Stomach smooth muscle (tissue), 2 donors: ENCODE measurements at regions not wholly inside any gene's neighbourhood (a gene's known extent, or its start where the extent isn't known, plus 50 kb on each side); places are given as distances from the start of the nearest gene placed in this dataset.

Experiments used
- H3K27ac ChIP-seq: one replicate; pipeline ENCODE4 v1.7.0; 2013; ENCODE audit warnings: mild to moderate bottlenecking, low read length, inconsistent platforms
- H3K27me3 ChIP-seq, 2 donors: one replicate each; pipeline ENCODE4 v1.7.0; 2013; ENCODE audit warnings: low read length in 2 of 2; ENCODE audit not compliant: insufficient read depth in 2 of 2, control insufficient read depth in 1 of 2
- H3K36me3 ChIP-seq, 2 donors: one replicate each; pipeline ENCODE4 v1.7.0; 2013; ENCODE audit warnings: low read length in 2 of 2; ENCODE audit not compliant: control insufficient read depth in 2 of 2, insufficient read depth in 2 of 2
- H3K4me1 ChIP-seq: one replicate; pipeline ENCODE4 v1.7.0; 2013; ENCODE audit warnings: low read length; ENCODE audit not compliant: control insufficient read depth, insufficient read depth
- H3K4me3 ChIP-seq, 2 donors: one replicate each; pipeline ENCODE4 v1.7.0; 2013; ENCODE audit warnings: low read length in 2 of 2
- H3K9ac ChIP-seq, 2 donors: one replicate each; pipeline ENCODE4 v1.7.0; 2013; ENCODE audit warnings: low read length in 2 of 2, mild to moderate bottlenecking in 1 of 2
- H3K9me3 ChIP-seq, 2 donors: one replicate each; pipeline ENCODE4 v1.7.0; 2013; ENCODE audit warnings: low read length in 2 of 2; ENCODE audit not compliant: control insufficient read depth in 2 of 2
- donor health status: healthy.
- donor health status: Pancreatic carcinoma.

GRCh38 chr10:90302758-90303481, 554.9 kb downstream of the HTR7 start:
- Histone ChIP-seq H3K9ac (no peak overlapping the region), H3K4me1 (no peaks in the 10 kb centered on the region), H3K27me3 (no peaks in the 10 kb centered on the region), H3K4me3 (no peak overlapping the region), H3K27ac (no peak overlapping the region), H3K9me3 (no peaks in the 10 kb centered on the region), H3K36me3 (no peaks in the 10 kb centered on the region)

DNA sequence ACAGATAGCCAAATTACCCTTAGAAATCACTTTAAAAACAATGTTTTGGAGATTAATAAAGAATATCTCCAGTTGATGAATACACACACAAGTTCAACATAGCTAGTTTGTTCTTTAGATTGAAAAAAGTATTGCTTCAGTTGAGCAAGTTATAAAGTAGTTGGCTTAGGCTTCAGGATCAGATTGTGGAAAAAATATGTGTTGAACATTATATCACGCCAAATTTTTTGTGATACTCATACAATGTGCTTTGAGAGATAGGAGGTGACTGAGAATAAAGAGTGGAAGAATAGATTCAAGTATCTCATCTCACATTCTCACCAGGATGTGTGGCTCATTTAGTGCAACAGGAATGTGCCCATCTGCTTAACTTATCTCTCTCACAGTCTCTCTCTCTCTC, 553.3 kb downstream of the HTR7 start:
- no peak overlapping the region for H3K4me3 ChIP-seq
- H3K27ac ChIP-seq, result no peak overlapping the region
- H3K4me1 ChIP-seq, result no peaks in the 10 kb centered on the region
- no peak overlapping the region for H3K9ac ChIP-seq
- no peaks in the 10 kb centered on the region for H3K36me3 ChIP-seq
- H3K27me3 ChIP-seq, result no peaks in the 10 kb centered on the region
- H3K9me3 ChIP-seq, result peaks cover 0 to 3% of the 10 kb centered on the region in 2 donors

- no peak overlapping the region for H3K27ac ChIP-seq
- no peaks in the 10 kb centered on the region for H3K36me3 ChIP-seq
- H3K9me3 ChIP-seq, result peaks cover 0 to 3% of the 10 kb centered on the region in 2 donors
- H3K4me1 ChIP-seq, result no peaks in the 10 kb centered on the region
- H3K4me3 ChIP-seq, result no peak overlapping the region
- no peaks in the 10 kb centered on the region for H3K27me3 ChIP-seq
- no peak overlapping the region for H3K9ac ChIP-seq
Measured at GRCh38 chr10:90306187-90306586, 551.7 kb downstream of the HTR7 start.

DNA sequence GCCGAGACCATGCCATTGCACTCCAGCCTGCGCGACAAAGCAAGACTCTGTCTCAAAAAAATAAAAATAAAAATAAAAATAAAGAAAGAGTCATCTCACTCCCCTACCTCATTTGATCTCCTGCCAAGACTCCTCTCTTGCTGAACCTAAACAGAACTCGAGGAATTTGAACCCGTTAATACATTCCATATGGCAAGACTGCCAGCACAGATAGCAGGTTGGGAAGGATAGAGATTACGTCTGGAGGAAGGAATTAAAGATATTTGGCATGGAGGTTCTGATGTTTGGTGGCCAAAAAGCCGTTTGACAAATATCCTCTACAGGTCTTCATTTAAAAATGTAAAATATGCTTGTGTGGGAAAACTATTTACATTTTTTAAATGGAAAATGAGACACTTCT, 549.6 kb downstream of the HTR7 start:
- H3K4me3 ChIP-seq, result no peak overlapping the region
- no peak overlapping the region for H3K27ac ChIP-seq
- no peaks in the 10 kb centered on the region for H3K27me3 ChIP-seq
- no peaks in the 10 kb centered on the region for H3K36me3 ChIP-seq
- H3K9me3 ChIP-seq, result peaks cover 0 to 3% of the 10 kb centered on the region in 2 donors
- no peaks in the 10 kb centered on the region for H3K4me1 ChIP-seq
- no peak overlapping the region for H3K9ac ChIP-seq

GRCh38 chr10:90313576-90314325, 544.1 kb downstream of the HTR7 start:
- H3K9me3 ChIP-seq, result peaks cover 0 to 3% of the 10 kb centered on the region in 2 donors
- H3K4me3 ChIP-seq, result no peak overlapping the region
- no peaks in the 10 kb centered on the region for H3K27me3 ChIP-seq
- no peaks in the 10 kb centered on the region for H3K4me1 ChIP-seq
- H3K27ac ChIP-seq, result no peak overlapping the region
- no peaks in the 10 kb centered on the region for H3K36me3 ChIP-seq
- H3K9ac ChIP-seq, result no peak overlapping the region

- H3K9ac ChIP-seq, result no peak overlapping the region
- no peaks in the 10 kb centered on the region for H3K4me1 ChIP-seq
- no peak overlapping the region for H3K4me3 ChIP-seq
- H3K9me3 ChIP-seq, result no peaks in the 10 kb centered on the region
- no peak overlapping the region for H3K27ac ChIP-seq
- H3K36me3 ChIP-seq, result no peaks in the 10 kb centered on the region
- H3K27me3 ChIP-seq, result no peaks in the 10 kb centered on the region
Measured at GRCh38 chr10:90314718-90315117, 543.1 kb downstream of the HTR7 start.

DNA sequence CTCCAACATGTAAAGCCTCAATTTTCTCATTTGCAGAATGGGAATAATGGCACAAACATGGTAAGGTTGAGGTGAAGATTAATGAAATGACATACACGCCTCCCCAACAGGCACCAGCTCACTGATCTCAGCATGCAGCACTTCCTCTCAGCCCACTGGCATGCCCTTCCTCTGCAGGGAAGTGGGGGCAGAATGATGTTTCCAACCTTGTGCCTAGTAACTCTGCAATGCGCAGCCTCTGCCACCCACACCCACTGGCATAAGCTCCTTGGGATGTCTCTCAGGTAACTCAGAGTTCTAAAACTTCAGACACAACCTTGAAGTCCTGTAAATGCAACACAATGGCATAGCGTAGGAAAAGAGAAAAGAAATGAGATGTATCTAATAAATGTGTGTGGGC, 540.7 kb downstream of the HTR7 start:
- H3K9me3 ChIP-seq, result no peaks in the 10 kb centered on the region
- H3K27ac ChIP-seq, result no peak overlapping the region
- H3K4me3 ChIP-seq, result no peak overlapping the region
- no peaks in the 10 kb centered on the region for H3K27me3 ChIP-seq
- no peaks in the 10 kb centered on the region for H3K4me1 ChIP-seq
- H3K9ac ChIP-seq, result no peak overlapping the region
- H3K36me3 ChIP-seq, result no peaks in the 10 kb centered on the region

- Histone ChIP-seq H3K4me3 (no peak overlapping the region), H3K27ac (no peak overlapping the region), H3K4me1 (no peaks in the 10 kb centered on the region), H3K27me3 (no peaks in the 10 kb centered on the region), H3K9me3 (no peaks in the 10 kb centered on the region), H3K9ac (no peak overlapping the region), H3K36me3 (no peaks in the 10 kb centered on the region)
Measured at GRCh38 chr10:90318659-90319058, 539.2 kb downstream of the HTR7 start.

DNA sequence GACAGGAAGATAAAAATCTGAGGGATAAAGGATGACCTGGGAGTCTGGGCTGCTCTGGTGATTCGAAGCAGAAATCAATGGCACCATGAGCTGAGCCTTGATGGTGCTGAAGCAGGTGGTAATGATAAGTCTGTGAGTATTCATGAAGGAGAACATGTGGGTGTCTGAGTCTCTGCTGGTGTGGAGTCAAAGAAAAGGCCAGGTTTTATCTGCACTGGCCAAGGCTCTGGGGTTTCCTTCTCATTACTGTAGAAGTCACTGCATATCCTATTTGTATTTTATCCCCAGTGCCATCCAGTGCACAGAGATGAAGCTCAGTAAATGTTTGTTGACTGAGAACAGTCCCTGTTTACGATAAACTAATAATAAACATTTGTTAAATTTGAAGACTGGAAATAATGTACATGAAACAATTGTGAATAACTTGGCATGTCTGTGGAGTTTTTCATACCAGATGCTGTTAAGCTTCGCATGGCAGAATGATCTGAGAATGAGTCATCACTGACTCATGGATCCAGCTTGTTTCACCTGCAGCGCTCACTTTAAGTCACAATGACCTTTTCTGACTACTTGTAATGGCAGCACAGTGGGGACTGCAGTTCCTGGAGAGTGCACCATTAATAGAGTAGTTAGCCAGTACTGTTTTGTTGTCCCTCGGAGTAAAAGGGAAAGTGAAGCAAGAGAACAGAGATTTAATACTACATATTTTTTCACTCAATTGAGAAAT, 538.5 kb downstream of the HTR7 start:
- Histone ChIP-seq H3K9me3 (no peaks in the 10 kb centered on the region), H3K9ac (no peak overlapping the region), H3K27ac (no peak overlapping the region), H3K27me3 (no peaks in the 10 kb centered on the region), H3K4me3 (no peak overlapping the region), H3K36me3 (no peaks in the 10 kb centered on the region), H3K4me1 (no peaks in the 10 kb centered on the region)

DNA sequence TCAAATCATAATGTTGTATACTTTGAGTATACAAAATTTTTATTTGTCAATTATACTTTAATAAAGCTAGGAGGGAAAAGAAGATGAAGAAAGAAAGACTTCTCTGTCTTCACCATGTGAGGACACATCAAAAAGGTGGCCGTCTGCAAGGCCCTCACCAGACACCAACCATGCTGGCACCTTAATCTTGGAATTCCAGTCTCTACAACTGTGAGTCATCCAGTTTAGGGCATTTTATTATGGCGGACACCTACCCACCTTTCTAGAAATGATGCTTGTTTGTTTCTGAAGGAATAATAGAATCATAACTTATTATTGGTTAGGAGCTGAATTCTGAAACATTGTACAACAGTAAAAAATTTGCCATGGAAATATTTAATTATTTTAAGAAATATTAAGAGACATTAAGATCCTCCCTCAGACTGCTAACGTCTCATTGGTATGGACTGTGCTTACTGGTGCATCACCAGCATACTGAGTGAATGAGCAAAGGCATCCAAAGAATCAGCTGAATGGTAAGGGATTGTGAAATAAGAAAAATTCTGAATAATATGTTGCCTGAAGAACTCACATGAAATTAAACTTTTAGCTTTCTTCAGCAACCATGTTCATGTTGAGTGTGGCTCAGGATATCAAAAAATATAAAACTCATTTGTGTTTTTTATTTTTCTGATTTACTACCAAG, 536.6 kb downstream of the HTR7 start:
- Histone ChIP-seq H3K9ac (no peak overlapping the region), H3K4me1 (no peaks in the 10 kb centered on the region), H3K27me3 (no peaks in the 10 kb centered on the region), H3K27ac (no peak overlapping the region), H3K9me3 (no peaks in the 10 kb centered on the region), H3K4me3 (no peak overlapping the region), H3K36me3 (no peaks in the 10 kb centered on the region)
